Lower leg skin (tissue), 3 donors: ENCODE measurements at regions not wholly inside any gene's neighbourhood (a gene's known extent, or its start where the extent isn't known, plus 50 kb on each side); places are given as distances from the start of the nearest gene placed in this dataset.

Source experiments
- POLR2A ChIP-seq, 2 donors: fragments of 450-650 bp; IDR thresholded peaks; one replicate each; pipeline ENCODE4 v1.6.1; 2016 to 2017; ENCODE audit warnings: antibody characterized with exemption in 2 of 2, mild to moderate bottlenecking in 1 of 2, moderate library complexity in 1 of 2
- TF ChIP-seq, protein P1 (sequence below), 3 donors: fragments of 450-650 bp; IDR thresholded peaks; one replicate each; pipeline ENCODE4 v1.5.1; 2016; ENCODE audit warnings: antibody characterized with exemption in 3 of 3, mild to moderate bottlenecking in 3 of 3, moderate library complexity in 2 of 3

DNA sequence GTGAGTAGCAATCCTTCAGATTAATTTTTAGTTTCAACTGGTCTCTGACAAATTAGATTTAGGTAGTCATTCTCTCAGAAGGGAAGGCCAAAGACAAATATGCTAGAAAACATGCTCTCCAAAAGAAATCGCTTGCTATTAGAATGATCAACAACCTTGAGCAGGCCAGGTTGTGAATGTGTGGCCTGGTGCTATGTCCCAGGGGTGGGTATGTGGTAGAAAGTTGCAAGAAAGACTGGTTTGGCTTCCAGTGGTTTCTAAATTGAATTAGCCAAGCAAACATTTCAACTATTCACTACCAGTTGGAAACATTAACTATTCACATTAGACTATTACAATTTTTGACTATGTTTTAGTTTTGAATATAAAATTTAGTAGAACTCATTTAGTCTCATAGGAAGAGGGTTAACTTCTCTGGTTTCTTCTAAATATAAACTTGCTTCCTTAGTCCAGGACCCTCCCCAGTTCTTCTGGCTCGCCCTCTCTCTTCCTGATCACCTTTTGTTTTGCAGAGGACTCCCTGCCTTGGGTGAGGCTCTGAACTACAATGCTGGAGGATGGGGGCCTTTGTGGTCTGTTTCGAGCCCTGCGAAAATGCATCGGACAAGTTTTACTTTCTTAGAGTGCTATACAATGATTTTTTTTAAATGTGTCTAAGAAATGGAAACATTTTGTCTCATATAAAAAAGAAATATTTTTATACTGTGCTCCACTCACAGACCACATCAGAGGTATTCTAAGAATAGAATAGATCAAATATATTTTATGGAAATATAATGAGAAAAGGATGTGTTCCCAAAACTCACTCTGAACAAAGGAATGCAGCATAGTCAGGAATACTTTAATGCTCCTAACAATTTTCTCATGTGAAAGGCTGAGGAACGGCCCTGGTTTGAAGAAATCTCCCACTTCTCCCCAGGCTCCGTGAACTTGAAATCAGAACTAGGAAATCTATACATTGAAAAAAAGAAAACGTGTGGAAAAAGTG is 375.0 kb upstream of the ZEB2 start:
- TF ChIP-seq, protein P1, sequence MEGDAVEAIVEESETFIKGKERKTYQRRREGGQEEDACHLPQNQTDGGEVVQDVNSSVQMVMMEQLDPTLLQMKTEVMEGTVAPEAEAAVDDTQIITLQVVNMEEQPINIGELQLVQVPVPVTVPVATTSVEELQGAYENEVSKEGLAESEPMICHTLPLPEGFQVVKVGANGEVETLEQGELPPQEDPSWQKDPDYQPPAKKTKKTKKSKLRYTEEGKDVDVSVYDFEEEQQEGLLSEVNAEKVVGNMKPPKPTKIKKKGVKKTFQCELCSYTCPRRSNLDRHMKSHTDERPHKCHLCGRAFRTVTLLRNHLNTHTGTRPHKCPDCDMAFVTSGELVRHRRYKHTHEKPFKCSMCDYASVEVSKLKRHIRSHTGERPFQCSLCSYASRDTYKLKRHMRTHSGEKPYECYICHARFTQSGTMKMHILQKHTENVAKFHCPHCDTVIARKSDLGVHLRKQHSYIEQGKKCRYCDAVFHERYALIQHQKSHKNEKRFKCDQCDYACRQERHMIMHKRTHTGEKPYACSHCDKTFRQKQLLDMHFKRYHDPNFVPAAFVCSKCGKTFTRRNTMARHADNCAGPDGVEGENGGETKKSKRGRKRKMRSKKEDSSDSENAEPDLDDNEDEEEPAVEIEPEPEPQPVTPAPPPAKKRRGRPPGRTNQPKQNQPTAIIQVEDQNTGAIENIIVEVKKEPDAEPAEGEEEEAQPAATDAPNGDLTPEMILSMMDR (IDR thresholded peaks at IDR 0.05) = no peak
- TF ChIP-seq POLR2A (IDR thresholded peaks at IDR 0.05) = no peak
